Activated CD4-positive, alpha-beta T cell treated with anti-CD3 and anti-CD28 coated beads, Interleukin-2, amount 10 ng/mL, durations not matched to agents 24 days and 14 days (primary cell): ENCODE measurements at regions not wholly inside any gene's neighbourhood (a gene's known extent, or its start where the extent isn't known, plus 50 kb on each side); places are given as distances from the start of the nearest gene placed in this dataset.
"Not testable (repeated sequence)": the region's sequence is repeated elsewhere in the genome, so short reads cannot be mapped to it uniquely, and the experiment has no call there.

Experiments
- DNase-seq: peaks from one replicate; pipeline ENCODE4 v3.0.0; 2022
- H3K27ac Mint-ChIP-seq: one replicate; pipeline ENCODE4 v1.8.0; 2022; ENCODE audit warnings: mild to moderate bottlenecking, mixed read lengths
- H3K27me3 Mint-ChIP-seq: one replicate; pipeline ENCODE4 v1.8.0; 2022; ENCODE audit warnings: mixed read lengths
- H3K36me3 Mint-ChIP-seq: one replicate; pipeline ENCODE4 v1.8.0; 2022; ENCODE audit warnings: low read depth, mild to moderate bottlenecking, mixed read lengths
- H3K4me1 Mint-ChIP-seq: one replicate; pipeline ENCODE4 v1.8.0; 2021; ENCODE audit warnings: mixed read lengths
- H3K4me3 Mint-ChIP-seq: one replicate; pipeline ENCODE4 v1.8.0; 2022; ENCODE audit warnings: mild to moderate bottlenecking, moderate library complexity, mixed read lengths
- H3K9me3 Mint-ChIP-seq: one replicate; pipeline ENCODE4 v1.8.0; 2021; ENCODE audit warnings: mixed read lengths
- intact Hi-C: fragments of 100-400 bp; cut with micrococcal nuclease; formaldehyde crosslinking; loops from one replicate; pipeline ENCODE4 v1.15.1; 2023

DNA sequence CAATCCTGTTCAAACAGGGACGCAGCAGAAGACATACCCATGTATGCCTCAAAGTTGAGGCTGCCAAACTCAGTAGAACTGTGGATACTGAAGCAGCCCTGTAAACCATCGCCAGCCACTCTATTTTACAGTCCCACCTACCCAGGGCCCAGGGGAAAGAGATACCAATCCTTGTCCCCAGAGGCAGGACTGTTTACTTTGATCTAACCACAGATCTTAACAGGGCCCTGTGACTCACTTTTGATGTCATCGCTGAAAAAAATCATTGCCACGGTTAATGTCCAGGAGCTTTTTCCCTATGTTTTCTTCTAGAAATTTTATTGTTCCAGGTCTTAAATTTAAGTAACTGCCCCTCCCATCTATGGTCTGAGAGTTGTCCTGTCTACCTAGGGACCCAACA lies 538.4 kb upstream of the NCAM2 start:
- intact Hi-C loops, result no loop called here
- DNase-seq, result no peak
- H3K27me3 Mint-ChIP-seq, result no peaks in the 10 kb centered on the region
- H3K27ac Mint-ChIP-seq, result no peak overlapping the region
- no peak overlapping the region for H3K4me3 Mint-ChIP-seq
- no peaks in the 10 kb centered on the region for H3K36me3 Mint-ChIP-seq
- H3K4me1 Mint-ChIP-seq, result no peaks in the 10 kb centered on the region
- H3K9me3 Mint-ChIP-seq, result no peaks in the 10 kb centered on the region

DNA sequence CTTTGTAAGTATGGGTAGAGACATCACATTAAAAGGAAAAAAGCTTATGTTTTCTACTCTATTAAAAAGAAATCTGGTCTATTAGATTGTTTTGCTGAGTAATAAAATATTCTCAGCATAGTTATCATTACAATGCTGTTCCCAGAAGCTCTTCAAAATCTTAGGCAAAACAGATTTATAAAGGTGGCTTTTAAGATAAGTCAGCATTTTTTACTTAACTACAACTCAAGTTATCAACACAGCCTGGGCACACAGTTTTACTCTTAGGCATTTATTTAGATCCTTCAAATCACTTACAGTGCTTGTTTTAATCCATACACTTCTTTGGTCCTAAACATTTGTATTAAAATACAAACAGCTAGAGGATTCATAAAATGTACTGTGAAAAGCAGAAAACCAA lies 534.8 kb upstream of the NCAM2 start:
- Mint-ChIP-seq H3K36me3 (no peaks in the 10 kb centered on the region), H3K9me3 (peaks cover 5% of the 10 kb centered on the region), H3K27ac (no peak overlapping the region), H3K27me3 (no peaks in the 10 kb centered on the region), H3K4me1 (no peaks in the 10 kb centered on the region), H3K4me3 (no peak overlapping the region)
- no peak for DNase-seq
- intact Hi-C loops, result no loop called here

DNA sequence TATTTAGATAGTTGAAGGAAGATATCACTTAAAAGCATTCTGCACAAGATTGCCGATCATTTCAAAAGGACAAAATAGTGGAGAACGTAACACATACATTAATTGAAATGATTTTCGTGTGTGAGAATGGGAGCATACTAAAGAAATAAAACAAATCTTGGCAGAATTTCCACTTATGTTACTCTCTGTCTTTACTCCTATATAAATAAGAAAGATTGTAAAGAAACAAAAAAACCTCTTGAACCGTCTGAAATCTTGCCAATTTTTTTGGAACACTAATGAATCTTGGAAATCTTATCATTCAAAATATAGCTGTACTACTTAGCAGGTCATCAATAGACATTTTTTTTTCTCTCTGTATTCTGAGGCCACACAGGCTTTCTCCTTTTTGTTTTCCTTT lies 528.8 kb upstream of the NCAM2 start:
- no peak for DNase-seq
- Mint-ChIP-seq H3K36me3 (no peaks in the 10 kb centered on the region), H3K4me3 (no peak overlapping the region), H3K4me1 (no peaks in the 10 kb centered on the region), H3K9me3 (peaks cover 9% of the 10 kb centered on the region), H3K27ac (no peak overlapping the region), H3K27me3 (no peaks in the 10 kb centered on the region)
- intact Hi-C loops, result no loop called here

DNA sequence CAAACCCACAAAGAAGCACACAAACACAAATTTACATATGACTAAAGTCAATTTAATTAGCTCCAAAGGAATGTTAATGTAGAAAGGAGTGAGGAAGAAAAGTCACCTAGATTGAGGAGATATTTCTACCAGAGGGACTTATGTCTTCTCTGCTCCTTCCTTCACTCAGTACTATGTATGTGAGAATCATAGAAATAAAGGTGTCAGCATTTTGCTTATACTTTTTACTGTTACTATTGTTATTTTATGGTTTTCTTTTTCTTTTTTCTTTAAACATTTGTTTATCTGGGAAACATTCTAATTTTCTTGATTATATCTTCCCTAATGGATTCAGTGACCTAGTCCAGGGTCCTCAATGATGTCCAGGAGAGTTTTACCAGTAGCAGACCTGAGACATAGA lies 511.9 kb upstream of the NCAM2 start:
- Mint-ChIP-seq H3K4me1 (no peaks in the 10 kb centered on the region), H3K27me3 (no peaks in the 10 kb centered on the region), H3K4me3 (no peak overlapping the region), H3K27ac (no peak overlapping the region), H3K9me3 (no peaks in the 10 kb centered on the region), H3K36me3 (no peaks in the 10 kb centered on the region)
- intact Hi-C loops, result no loop called here
- no peak for DNase-seq

DNA sequence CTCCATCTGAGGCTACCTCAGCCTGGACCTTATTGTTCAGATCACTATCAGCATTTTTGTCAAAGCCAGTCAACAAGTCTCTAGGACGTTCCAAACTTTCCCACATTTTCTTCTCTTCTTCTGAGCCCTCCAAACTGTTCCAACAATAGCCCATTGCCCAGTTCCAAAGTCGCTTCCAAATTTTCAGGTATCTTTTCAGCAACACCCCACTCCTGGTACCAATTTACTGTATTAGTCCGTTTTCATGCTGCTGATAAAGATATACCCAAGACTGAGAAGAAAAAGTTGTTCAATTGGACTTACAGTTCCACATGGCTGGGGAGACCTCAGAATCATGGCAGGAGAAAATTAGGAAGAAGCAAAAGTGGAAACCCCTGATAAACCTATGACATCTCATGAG lies 495.3 kb upstream of the NCAM2 start:
- H3K27ac Mint-ChIP-seq, H3K36me3 Mint-ChIP-seq, intact Hi-C loops, H3K27me3 Mint-ChIP-seq, H3K4me3 Mint-ChIP-seq, H3K4me1 Mint-ChIP-seq, DNase-seq: not testable (repeated sequence)
- peaks cover 30% of the 10 kb centered on the region for H3K9me3 Mint-ChIP-seq

DNA sequence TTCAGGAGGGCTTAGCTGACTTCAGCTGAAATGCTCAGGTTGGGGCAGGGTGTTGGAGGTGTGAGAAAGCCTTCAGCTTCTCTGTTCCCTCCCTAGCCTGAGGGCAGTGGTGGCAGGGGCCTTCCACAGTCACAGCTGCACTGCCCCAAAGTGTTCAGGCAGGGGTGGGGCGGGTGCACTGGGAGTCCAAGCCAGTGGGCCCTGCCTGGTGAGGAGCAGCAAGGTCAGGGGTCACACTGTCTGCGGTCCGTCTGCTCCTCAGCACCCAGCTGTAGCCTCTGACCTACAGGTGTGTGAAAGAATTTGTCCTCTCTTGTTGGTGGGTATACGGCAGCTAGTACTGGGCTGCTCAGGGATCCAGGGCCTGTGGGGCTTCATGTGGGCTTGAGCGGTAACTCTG lies 490.4 kb upstream of the NCAM2 start:
- Mint-ChIP-seq H3K36me3 (no peaks in the 10 kb centered on the region), H3K27ac (no peak overlapping the region), H3K27me3 (no peaks in the 10 kb centered on the region), H3K9me3 (peaks cover 23% of the 10 kb centered on the region), H3K4me3 (no peak overlapping the region), H3K4me1 (no peaks in the 10 kb centered on the region)
- intact Hi-C loops, result no loop called here
- no peak for DNase-seq

DNA sequence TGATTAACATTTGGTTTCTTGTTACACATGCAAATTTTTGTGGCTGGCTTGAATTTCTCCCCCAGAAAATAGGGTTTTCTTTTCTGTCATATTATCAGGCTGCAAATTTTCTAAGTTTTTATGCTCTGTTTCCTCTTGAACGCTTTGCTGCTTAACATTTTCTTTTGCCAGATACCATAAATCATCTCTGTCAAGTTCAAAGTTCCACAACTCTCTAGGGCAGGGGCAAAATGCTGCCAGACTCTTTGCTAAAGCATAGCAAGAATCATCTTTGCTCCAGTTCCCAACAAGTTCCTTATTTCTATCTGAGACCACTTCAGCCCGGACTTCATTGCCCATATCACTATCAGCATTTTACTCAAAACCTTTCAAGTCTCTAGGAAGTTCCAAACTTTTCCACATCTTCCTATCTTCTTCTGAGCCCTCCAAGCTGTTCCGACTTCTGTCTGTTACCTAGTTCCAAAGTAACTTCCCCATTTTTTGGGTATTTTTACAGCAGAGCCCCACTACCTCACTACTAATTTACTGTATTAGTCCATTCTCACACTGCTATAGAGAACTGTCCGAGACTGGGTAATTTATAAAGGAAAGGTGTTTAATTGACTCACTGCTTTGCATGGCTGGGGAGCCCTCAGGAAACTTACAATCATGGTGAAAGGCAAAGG lies 486.9 kb upstream of the NCAM2 start:
- no peaks in the 10 kb centered on the region for H3K4me1 Mint-ChIP-seq
- intact Hi-C loops, result no loop called here
- H3K36me3 Mint-ChIP-seq, result no peaks in the 10 kb centered on the region
- H3K9me3 Mint-ChIP-seq, result peaks cover 8% of the 10 kb centered on the region
- no peak for DNase-seq
- H3K4me3 Mint-ChIP-seq, result no peak overlapping the region
- H3K27ac Mint-ChIP-seq, result no peak overlapping the region
- H3K27me3 Mint-ChIP-seq, result no peaks in the 10 kb centered on the region

DNA sequence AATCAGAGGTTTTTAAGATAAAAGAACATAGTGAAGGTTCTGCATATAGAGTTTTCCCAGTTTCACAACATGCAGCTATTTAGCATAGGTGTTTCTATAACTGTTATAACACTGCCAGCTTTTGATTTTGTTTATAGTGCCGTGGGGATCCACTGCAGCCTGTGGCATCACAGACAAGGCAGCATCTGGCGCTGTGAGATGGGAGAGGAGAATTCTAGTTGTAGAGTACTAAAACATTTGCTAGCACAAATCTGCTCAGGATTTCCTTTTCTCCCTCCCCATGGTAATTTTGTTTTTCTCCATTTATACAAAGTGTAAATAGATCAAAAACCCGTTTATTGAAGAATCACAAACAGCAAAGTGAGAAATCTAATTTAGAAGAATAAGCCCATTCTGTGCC lies 482.8 kb upstream of the NCAM2 start:
- H3K9me3 Mint-ChIP-seq, result no peaks in the 10 kb centered on the region
- intact Hi-C loops, result no loop called here
- no peak overlapping the region for H3K27ac Mint-ChIP-seq
- H3K27me3 Mint-ChIP-seq, result no peaks in the 10 kb centered on the region
- H3K36me3 Mint-ChIP-seq, result no peaks in the 10 kb centered on the region
- no peak overlapping the region for H3K4me3 Mint-ChIP-seq
- H3K4me1 Mint-ChIP-seq, result no peaks in the 10 kb centered on the region
- DNase-seq, result no peak

DNA sequence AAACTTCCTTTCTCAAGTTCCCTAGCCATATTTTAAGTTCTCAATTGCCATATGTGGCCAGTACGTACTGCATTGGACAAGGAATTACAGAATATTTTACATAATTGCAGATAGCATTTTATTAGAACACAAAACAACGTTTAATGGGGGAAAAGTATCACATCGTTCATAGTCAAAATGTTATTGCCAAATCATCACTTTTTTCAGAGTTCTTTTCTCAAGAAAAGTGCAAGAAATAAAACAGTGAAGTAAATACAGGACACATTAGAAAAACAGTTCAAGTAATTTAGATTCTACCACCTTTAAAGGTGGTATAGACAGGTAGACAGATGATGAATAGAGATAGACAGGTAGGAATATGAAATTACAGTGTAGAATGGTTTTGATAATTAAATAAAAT lies 479.1 kb upstream of the NCAM2 start:
- no peaks in the 10 kb centered on the region for H3K9me3 Mint-ChIP-seq
- intact Hi-C loops, result no loop called here
- no peaks in the 10 kb centered on the region for H3K4me1 Mint-ChIP-seq
- DNase-seq, result no peak
- no peak overlapping the region for H3K27ac Mint-ChIP-seq
- no peak overlapping the region for H3K4me3 Mint-ChIP-seq
- no peaks in the 10 kb centered on the region for H3K27me3 Mint-ChIP-seq
- no peaks in the 10 kb centered on the region for H3K36me3 Mint-ChIP-seq

DNA sequence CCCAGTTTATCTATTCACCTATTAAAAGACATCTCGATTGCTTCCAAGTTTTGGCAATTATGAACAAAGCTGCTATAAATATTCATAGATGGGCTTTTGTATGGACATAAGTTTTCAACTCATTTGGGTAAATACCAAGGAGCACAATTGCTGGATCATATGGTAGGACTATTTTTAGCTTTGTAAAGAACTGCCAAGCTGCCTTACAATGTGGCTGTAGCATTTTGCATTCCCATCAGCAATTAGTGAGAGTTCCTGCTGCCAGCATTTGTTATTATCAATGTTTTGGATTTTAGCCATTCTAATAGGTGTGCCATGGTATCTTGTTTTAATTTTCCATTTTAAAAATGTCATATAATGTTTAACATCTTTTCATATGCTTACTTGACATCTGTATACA lies 475.6 kb upstream of the NCAM2 start:
- H3K36me3 Mint-ChIP-seq, result no peaks in the 10 kb centered on the region
- intact Hi-C loops, result no loop called here
- H3K27ac Mint-ChIP-seq, result no peak overlapping the region
- no peaks in the 10 kb centered on the region for H3K27me3 Mint-ChIP-seq
- H3K9me3 Mint-ChIP-seq, result no peaks in the 10 kb centered on the region
- no peak for DNase-seq
- H3K4me3 Mint-ChIP-seq, result no peak overlapping the region
- H3K4me1 Mint-ChIP-seq, result no peaks in the 10 kb centered on the region

DNA sequence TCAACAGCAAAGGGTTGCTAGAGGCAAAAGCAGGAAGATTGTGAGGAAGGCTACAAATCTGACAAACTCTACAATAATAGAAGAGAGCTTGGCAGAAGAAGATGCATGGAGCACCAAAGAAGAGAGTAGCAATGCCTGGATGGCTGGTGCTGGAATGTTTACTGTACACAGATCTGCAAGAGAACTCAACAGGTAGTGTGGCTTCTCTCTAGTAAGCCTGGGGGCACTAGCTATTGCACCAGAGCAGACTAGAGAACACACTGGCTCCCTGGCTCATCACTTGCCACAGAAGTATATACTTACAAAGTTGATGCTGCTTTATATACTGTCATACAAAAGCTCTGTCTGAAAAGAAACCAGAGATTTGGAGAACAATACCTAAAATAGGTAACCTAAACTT lies 475.0 kb upstream of the NCAM2 start:
- DNase-seq, result no peak
- H3K4me1 Mint-ChIP-seq, result no peaks in the 10 kb centered on the region
- H3K4me3 Mint-ChIP-seq, result no peak overlapping the region
- H3K27me3 Mint-ChIP-seq, result no peaks in the 10 kb centered on the region
- no peaks in the 10 kb centered on the region for H3K36me3 Mint-ChIP-seq
- intact Hi-C loops, result no loop called here
- no peaks in the 10 kb centered on the region for H3K9me3 Mint-ChIP-seq
- no peak overlapping the region for H3K27ac Mint-ChIP-seq

DNA sequence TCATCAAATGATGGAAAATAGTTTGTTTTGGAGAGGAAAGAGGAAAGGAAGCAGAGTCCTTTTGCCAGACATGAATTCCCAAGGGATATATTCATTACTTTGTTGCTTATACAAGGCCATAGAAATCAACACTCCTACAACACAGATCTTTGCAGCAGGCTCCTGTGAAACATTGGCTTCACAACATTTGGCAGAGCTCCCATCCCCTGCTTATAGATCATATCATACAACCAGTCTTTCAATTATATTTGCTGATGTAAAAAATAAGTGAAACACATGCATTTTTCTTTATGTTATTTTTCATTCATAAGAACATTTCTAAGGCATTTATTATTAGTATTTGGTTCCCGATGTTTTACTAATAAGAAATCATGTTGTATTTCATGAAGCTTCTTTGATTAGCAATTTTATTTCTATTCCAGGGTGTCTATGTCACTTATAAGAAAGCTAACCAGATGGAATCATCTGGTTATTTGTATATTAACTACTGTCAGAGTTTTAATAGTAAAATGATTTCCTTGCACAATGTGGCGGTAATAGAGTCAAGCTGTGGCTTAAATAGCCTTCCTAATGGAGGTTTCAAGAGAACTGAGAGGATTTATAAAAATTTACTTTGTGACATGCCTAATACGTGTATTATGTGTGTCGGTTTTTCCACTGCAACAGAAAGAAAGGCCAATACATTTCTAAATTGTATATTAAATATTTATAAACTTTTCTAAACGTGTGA lies 470.3 kb upstream of the NCAM2 start:
- H3K4me3 Mint-ChIP-seq, result no peak overlapping the region
- H3K4me1 Mint-ChIP-seq, result no peaks in the 10 kb centered on the region
- no peaks in the 10 kb centered on the region for H3K36me3 Mint-ChIP-seq
- H3K27ac Mint-ChIP-seq, result no peak overlapping the region
- peaks cover 6% of the 10 kb centered on the region for H3K9me3 Mint-ChIP-seq
- DNase-seq, result no peak
- intact Hi-C loops, result no loop called here
- no peaks in the 10 kb centered on the region for H3K27me3 Mint-ChIP-seq

DNA sequence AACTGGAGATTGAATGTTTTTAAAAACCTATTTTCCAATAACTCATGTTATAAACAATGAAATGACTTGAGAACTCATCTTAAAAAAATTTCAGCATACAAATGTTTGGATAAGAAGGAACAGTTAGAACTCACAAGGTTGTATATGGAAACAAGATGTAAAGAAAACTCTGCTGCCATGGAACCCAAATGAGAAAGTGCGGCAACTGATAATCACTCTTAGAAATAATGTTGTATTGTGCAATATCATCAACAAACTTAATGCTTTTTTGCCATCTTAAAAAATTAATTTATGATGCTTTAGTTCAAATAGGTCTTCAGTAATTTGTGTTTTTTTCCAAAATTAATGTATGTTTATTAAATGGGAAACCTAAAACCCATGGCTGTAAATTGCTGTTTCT lies 461.1 kb upstream of the NCAM2 start:
- no peak for DNase-seq
- Mint-ChIP-seq H3K4me1 (no peaks in the 10 kb centered on the region), H3K27me3 (no peaks in the 10 kb centered on the region), H3K36me3 (no peaks in the 10 kb centered on the region), H3K9me3 (peaks cover 6% of the 10 kb centered on the region), H3K27ac (no peak overlapping the region), H3K4me3 (no peak overlapping the region)
- intact Hi-C loops, result no loop called here

DNA sequence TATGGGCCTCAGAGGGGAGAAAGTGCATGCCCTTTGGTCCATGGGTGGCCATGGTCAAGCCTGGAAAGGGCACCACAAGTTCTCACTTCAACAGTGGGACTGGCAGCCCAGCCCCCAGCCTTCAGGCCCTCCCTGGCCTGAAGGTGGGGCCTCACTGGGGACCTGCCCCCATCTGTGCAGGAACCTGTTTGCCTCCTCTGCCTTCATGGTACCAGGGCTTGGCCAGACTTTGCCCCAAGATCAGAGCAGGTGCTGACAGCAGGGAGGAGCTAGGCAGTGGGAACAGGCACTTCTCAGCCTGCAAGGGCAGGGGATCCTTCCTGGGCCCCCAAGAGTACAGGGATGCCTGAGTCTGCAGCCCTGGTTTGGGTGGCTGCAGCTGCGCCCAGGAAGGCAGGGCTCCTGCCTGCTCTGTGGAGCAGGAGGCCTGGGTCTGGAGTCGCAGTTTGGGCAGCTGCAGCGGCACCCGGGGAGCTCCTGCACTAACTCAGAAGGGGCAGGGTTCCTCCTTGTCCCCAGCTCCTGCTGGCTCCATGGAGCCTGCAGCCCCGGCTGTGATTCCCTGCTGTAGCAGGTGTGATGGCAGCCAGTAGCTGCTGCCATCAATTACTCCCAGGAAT lies 460.1 kb upstream of the NCAM2 start:
- DNase-seq, result no peak
- Mint-ChIP-seq H3K4me1 (no peaks in the 10 kb centered on the region), H3K4me3 (no peak overlapping the region), H3K36me3 (no peaks in the 10 kb centered on the region), H3K27ac (no peak overlapping the region), H3K9me3 (no peaks in the 10 kb centered on the region), H3K27me3 (no peaks in the 10 kb centered on the region)
- intact Hi-C loops, result no loop called here

DNA sequence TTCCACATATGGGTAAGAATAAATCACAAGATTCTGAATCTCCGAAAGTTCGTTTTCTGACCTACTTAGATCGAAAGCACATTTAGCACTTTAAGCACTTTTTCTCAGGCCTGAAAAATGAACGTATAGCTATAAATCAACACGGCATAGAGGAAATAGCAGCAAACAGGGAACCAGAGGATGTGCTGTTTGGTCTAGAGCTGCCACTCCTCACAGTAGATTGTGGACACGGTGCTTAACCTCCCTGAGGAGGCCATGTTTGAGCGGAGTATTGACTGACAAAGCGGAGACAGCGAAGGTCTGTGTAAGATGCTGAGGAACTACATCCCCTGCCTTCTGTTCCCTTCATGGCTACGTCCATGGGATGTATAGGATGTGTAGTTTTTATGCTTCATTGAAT lies 452.8 kb upstream of the NCAM2 start:
- peaks cover 6% of the 10 kb centered on the region for H3K9me3 Mint-ChIP-seq
- intact Hi-C loops, result no loop called here
- no peak overlapping the region for H3K27ac Mint-ChIP-seq
- no peaks in the 10 kb centered on the region for H3K36me3 Mint-ChIP-seq
- H3K4me1 Mint-ChIP-seq, result no peaks in the 10 kb centered on the region
- H3K4me3 Mint-ChIP-seq, result no peak overlapping the region
- H3K27me3 Mint-ChIP-seq, result no peaks in the 10 kb centered on the region
- DNase-seq, result no peak
